SK-N-SH (cell line): ENCODE measurements at regions not wholly inside any gene's neighbourhood (a gene's known extent, or its start where the extent isn't known, plus 50 kb on each side); places are given as distances from the start of the nearest gene placed in this dataset.

Experiments used
- JUND ChIP-seq: IDR thresholded peaks from 2 replicates; pipeline ENCODE4 v1.4.0; 2012
- NFIC ChIP-seq: IDR thresholded peaks from 2 replicates; pipeline ENCODE4 v1.4.0; 2012; ENCODE audit warnings: borderline replicate concordance
- POLR2AphosphoS5 ChIP-seq: IDR thresholded peaks from 2 replicates; pipeline ENCODE4 v1.6.1; 2012; ENCODE audit warnings: low read depth, low read length
- TF ChIP-seq, protein P1 (sequence below): fragments of 200-600 bp; sonication (generic); IDR thresholded peaks from 2 replicates; pipeline ENCODE4 v1.6.1; 2017; ENCODE audit warnings: antibody characterized with exemption, mild to moderate bottlenecking, moderate library complexity
- TF ChIP-seq, protein P2 (sequence below): IDR thresholded peaks from 2 replicates; pipeline ENCODE4 v1.4.0; 2012; ENCODE audit warnings: low read depth, borderline replicate concordance
- TF ChIP-seq, protein P3 (sequence below): fragments of 150-350 bp; IDR thresholded peaks from 2 replicates; pipeline ENCODE4 v1.6.1; 2017; ENCODE audit warnings: antibody characterized with exemption, low read length, low read depth, borderline replicate concordance

DNA sequence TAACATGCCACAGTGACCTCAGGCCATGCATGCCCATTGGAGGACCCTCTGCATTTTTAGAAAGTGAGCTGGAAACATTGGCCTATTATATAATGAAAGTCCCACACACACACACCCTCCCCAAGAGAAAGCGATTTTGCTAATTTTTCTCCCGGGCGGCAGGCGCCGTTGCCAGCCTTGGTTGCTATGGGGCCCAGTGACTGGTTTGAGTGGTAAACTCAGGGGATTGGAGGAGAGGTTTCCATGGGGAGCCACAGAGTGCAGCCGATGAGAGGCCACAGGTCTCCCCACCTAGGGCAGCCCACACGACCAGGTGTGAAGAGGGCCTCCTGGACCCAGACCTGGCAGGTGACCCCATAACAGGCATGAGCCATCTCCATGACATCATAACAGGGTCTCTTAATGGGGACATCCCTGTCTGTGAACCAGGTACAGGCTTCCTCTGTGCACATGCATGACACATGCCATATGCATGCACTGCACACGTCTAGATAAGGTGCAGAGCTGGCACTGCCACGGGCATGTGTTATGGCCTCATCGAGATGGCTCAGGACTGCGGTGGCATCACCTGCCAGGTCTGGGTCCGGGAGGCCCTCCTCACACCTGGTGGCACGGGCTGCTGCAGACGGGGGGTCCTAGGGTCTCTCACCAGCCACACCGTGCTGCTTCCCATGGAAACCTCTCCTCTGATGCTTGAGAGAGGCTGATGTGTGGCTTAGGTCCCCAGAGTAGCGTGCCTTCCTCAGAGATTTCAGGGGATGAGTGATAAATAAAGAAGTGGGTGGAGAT is 144.1 kb downstream of the RBFOX3 start:
- TF ChIP-seq, protein P1, sequence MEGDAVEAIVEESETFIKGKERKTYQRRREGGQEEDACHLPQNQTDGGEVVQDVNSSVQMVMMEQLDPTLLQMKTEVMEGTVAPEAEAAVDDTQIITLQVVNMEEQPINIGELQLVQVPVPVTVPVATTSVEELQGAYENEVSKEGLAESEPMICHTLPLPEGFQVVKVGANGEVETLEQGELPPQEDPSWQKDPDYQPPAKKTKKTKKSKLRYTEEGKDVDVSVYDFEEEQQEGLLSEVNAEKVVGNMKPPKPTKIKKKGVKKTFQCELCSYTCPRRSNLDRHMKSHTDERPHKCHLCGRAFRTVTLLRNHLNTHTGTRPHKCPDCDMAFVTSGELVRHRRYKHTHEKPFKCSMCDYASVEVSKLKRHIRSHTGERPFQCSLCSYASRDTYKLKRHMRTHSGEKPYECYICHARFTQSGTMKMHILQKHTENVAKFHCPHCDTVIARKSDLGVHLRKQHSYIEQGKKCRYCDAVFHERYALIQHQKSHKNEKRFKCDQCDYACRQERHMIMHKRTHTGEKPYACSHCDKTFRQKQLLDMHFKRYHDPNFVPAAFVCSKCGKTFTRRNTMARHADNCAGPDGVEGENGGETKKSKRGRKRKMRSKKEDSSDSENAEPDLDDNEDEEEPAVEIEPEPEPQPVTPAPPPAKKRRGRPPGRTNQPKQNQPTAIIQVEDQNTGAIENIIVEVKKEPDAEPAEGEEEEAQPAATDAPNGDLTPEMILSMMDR: no peak
- TF ChIP-seq, protein P2, sequence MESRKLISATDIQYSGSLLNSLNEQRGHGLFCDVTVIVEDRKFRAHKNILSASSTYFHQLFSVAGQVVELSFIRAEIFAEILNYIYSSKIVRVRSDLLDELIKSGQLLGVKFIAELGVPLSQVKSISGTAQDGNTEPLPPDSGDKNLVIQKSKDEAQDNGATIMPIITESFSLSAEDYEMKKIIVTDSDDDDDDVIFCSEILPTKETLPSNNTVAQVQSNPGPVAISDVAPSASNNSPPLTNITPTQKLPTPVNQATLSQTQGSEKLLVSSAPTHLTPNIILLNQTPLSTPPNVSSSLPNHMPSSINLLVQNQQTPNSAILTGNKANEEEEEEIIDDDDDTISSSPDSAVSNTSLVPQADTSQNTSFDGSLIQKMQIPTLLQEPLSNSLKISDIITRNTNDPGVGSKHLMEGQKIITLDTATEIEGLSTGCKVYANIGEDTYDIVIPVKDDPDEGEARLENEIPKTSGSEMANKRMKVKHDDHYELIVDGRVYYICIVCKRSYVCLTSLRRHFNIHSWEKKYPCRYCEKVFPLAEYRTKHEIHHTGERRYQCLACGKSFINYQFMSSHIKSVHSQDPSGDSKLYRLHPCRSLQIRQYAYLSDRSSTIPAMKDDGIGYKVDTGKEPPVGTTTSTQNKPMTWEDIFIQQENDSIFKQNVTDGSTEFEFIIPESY: no peak
- TF ChIP-seq POLR2AphosphoS5 (no peak), JUND (no peak), NFIC (no peak)
- TF ChIP-seq, protein P3, sequence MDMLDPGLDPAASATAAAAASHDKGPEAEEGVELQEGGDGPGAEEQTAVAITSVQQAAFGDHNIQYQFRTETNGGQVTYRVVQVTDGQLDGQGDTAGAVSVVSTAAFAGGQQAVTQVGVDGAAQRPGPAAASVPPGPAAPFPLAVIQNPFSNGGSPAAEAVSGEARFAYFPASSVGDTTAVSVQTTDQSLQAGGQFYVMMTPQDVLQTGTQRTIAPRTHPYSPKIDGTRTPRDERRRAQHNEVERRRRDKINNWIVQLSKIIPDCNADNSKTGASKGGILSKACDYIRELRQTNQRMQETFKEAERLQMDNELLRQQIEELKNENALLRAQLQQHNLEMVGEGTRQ: no peak
